ENCODE measurements at regions not wholly inside any gene's neighbourhood (a gene's known extent, or its start where the extent isn't known, plus 50 kb on each side); places are given as distances from the start of the nearest gene placed in this dataset. TPM values are rescaled to one million over a fixed set of nuclear protein-coding genes. Genes with fewer than 3 reads are reported as not detected.
"Not testable (repeated sequence)": the region's sequence is repeated elsewhere in the genome, so short reads cannot be mapped to it uniquely, and the experiment has no call there.

DNA sequence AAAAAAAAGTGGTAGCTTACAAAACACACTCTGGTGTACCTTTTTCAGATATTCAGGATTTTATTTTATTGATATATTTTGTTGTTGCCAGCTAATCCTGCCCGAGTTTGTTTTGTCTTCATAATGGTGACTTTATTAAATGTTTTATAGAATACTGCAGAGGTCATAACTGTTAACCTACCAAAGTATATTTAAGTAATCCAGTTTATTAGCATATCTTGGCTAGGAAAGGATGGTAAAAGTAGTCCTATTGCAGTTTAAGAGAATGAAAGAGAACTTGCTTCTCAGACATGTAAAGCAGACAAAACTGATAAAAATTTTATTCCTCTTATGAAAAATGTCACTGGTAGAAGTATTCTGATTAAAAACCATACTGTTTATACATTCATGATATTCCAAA is 59.2 kb upstream of the IGSF10 start:
- Histone ChIP-seq H3K27me3 (ENCODE audit: insufficient read depth, low read length) (no peaks in the 10 kb centered on the region), H3K4me3 (ENCODE audit: insufficient read depth, low read length) (no peak overlapping the region), H2AFZ (ENCODE audit: low read length) (no peak overlapping the region), H3K9me3 (ENCODE audit: low read depth, low read length) (no peaks in the 10 kb centered on the region), H3K4me1 (ENCODE audit: insufficient read depth, low read length) (no peaks in the 10 kb centered on the region), H3K79me2 (ENCODE audit: insufficient read depth, low read length) (no peaks in the 10 kb centered on the region), H3K4me2 (ENCODE audit: insufficient read depth, low read length) (no peak overlapping the region), H3K27ac (ENCODE audit: low read depth, low read length) (no peak overlapping the region), H4K20me1 (ENCODE audit: insufficient read depth, low read length) (no peaks in the 10 kb centered on the region), H3K36me3 (ENCODE audit: insufficient read depth, low read length) (no peaks in the 10 kb centered on the region)
- DNase-seq (ENCODE audit: insufficient read length, low spot score, missing footprints) = no peak
- TF ChIP-seq, protein P1, sequence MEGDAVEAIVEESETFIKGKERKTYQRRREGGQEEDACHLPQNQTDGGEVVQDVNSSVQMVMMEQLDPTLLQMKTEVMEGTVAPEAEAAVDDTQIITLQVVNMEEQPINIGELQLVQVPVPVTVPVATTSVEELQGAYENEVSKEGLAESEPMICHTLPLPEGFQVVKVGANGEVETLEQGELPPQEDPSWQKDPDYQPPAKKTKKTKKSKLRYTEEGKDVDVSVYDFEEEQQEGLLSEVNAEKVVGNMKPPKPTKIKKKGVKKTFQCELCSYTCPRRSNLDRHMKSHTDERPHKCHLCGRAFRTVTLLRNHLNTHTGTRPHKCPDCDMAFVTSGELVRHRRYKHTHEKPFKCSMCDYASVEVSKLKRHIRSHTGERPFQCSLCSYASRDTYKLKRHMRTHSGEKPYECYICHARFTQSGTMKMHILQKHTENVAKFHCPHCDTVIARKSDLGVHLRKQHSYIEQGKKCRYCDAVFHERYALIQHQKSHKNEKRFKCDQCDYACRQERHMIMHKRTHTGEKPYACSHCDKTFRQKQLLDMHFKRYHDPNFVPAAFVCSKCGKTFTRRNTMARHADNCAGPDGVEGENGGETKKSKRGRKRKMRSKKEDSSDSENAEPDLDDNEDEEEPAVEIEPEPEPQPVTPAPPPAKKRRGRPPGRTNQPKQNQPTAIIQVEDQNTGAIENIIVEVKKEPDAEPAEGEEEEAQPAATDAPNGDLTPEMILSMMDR (IDR thresholded peaks at IDR 0.05; ENCODE audit: extremely low read depth, low read depth, low read length) = no peak

DNA sequence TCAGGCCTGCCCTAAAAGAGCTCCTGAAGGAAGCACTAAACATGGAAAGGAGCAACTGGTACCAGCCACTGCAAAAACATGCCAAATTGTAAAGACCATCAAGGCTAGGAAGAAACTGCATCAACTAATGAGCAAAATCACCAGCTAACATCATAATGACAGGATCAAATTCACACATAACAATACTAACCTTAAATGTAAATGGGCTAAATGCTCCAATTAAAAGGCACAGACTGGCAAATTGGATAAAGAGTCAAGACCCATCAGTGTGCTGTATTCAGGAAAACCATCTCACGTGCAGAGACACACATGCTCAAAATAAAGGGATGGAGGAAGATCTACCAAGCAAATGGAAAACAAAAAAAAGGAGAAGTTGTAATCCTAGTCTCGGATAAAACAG is 50.6 kb upstream of the IGSF10 start:
- not testable (repeated sequence) for H3K27ac ChIP-seq (ENCODE audit: low read depth, low read length); H4K20me1 ChIP-seq (ENCODE audit: insufficient read depth, low read length); H3K27me3 ChIP-seq (ENCODE audit: insufficient read depth, low read length); H3K4me1 ChIP-seq (ENCODE audit: insufficient read depth, low read length); H3K36me3 ChIP-seq (ENCODE audit: insufficient read depth, low read length); DNase-seq (ENCODE audit: insufficient read length, low spot score, missing footprints); H3K4me3 ChIP-seq (ENCODE audit: insufficient read depth, low read length); H2AFZ ChIP-seq (ENCODE audit: low read length); H3K79me2 ChIP-seq (ENCODE audit: insufficient read depth, low read length); H3K9me3 ChIP-seq (ENCODE audit: low read depth, low read length); H3K4me2 ChIP-seq (ENCODE audit: insufficient read depth, low read length)

Small RNA genes in the stretch of these regions (small RNA-seq; reads per million reads assigned to genes)
- not detected for gene MIR5186

Data from osteoblast (primary cell).